ENCODE measurements at regions not wholly inside any gene's neighbourhood (a gene's known extent, or its start where the extent isn't known, plus 50 kb on each side); places are given as distances from the start of the nearest gene placed in this dataset.

DNA sequence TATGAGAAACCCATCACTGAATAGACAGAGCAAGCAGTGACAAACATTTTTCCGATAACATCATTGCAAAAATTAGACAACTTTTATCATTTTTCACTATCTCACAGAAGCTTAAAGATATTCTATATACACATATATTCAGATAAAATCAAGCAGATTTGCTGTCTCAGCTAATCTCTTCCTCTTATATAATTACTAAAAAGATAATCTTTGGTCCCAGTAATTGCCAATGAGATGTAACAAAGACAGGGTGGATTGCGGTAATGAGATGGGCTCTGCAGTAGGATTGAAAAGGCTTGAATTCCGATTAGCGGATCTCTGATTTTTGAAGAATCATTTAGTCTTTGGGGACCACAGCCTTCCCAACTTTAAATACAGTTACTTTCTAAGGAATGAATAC, 63.5 kb downstream of the SYT4 start:
- no peak for DNase-seq (ENCODE audit: low spot score)

DNA sequence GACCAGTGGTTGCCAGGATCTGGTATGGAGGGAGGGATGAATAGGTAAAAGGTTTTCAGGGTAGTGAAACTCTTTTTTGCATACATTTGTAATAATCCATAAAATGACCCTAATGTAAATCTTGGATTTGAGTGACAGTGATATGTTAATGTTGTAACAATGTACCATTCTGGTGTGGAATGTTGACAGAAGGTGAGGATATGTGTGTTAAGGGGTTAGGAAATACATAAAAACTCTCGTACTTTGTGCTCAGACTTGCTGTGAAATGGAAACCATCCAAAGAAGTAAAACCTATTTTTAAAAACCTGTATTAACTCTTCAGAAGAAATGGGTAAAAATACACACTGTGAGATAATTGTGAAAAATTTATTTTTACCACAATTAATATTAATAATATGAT, 66.2 kb downstream of the SYT4 start:
- no peak for DNase-seq (ENCODE audit: low spot score)

DNA sequence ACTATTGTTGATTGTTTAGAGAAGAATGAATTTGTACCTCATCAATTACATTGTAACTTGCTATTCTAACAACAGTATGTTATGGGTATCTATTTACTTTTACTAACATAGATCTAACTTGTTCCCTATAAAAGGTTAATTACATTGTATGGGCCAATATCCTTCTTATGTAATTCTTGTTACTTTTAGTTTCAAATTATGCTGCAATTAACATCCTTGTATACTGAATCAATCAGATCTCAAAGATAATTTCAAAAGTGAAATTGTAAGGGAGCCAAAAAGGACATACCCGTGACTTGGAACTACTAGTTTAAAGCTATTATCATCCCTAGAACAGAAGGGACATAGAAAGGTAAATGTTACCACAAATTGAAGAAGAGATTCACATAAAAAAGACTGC, 79.9 kb upstream of the RIT2 start:
- no peak for DNase-seq (ENCODE audit: low spot score)

DNA sequence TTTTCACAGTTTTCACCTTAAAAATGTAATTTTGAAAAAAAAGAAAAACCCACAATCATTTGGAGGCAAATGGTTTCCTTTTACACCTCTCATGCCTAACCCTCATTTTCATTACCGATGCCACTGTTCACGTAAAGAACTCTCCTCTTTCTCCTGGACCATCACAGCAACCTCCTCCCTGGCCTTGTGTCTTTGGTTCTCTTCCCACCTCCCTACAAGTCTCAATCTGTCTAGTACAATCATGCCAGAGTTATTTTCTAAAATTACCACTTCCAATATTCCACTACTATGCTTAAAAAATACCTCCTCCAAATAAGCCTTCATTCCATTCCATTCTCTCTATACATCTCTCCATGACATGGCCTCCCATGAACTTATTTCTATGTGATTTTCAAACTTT, 77.9 kb upstream of the RIT2 start:
- no peak for DNase-seq (ENCODE audit: low spot score)

DNA sequence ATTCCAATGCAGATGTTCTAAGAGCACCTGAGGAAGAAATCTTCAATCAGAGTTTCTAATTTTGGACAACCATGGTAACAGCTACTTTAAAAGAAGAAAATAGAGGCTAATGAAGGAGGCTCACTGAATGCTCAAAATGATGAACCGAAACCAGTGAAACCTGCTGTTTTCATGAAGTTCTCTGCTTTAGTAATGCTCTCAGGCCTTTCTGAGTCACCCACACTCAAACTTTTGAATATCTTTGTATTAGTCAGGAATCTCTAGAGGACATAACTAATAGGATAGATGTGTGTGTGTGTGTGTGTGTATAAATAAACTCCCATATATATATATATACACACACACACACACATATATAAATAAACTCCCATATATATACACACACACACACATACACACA, 76.9 kb upstream of the RIT2 start:
- no peak for DNase-seq (ENCODE audit: low spot score)

DNA sequence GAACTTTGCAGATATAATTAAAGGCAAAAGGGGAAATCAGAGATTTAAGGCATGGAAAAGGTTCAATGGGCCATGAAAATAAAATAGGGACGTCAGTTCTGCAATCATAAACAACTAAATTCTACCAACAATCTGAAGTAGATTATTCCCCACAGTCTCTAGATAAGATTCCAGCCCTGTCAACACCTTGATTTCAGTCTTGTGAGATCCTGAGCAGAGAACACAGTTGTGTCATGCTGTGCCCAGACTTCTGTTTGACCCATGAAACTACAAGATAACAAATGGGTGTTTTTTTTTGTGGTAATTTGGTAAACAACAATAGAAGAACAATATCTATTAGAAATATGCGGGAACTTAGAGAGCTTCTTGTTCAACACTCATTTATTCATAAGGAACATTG, 66.2 kb upstream of the RIT2 start:
- no peak for DNase-seq (ENCODE audit: low spot score)

DNA sequence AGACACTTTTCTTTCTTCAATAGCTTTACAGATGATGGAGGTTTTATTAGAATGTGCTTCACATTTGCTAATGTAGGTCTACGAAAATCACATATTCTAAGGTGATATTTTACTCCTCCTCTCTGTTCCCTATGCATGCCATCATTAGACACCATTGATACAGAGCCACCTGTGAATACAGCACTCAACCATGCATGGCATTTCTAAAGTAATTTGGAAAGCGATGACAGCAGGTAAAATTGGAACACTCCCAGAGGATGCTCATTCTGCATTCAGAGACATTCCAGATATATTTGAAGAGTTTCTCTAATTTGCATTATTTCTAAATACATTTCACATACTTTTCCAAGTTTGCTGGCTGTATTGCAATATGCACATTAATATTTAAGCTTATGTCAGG, 65.3 kb upstream of the RIT2 start:
- no peak for DNase-seq (ENCODE audit: low spot score)

DNA sequence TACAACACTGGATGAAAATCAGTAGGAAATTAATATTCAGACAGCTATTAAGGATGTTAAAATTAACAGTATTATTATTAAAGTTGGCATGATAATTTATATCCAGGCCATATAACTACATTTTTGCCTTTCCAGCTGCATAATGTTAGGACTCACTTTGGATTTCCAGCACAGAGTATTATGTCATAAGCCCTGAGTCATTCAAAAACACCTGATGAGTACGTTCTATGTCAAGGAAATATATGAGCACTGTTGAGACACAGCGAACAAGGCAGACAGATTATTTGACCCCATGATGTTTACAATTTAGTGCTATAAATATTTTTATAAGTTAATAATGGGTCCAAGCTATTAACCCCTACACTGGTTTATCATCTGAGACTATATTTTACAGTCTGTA, 59.8 kb upstream of the RIT2 start:
- DNase-seq (ENCODE audit: low spot score): no peak

DNA sequence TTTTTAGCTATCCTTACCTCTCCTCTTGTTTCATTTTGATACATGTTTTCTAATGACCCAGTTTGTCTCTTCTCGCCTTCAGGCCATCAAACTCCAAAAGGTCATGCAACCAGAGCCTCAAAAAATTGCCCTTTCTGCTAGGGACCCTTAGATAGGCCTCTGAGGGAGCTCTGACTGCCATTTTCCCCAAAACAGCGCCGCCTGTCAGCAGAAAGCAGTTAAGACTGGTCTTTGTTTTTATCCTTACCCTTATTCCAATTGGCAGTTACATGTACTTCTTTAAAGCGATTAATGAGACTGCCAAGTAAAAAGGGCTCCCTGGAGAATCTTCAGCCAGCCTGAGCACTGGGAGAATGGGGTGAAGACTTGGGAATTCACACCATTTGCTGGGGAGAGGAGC, 55.1 kb upstream of the RIT2 start:
- DNase-seq (ENCODE audit: low spot score): peak; percentile 17
